HG02884 (cell line): ENCODE measurements at regions not wholly inside any gene's neighbourhood (a gene's known extent, or its start where the extent isn't known, plus 50 kb on each side); places are given as distances from the start of the nearest gene placed in this dataset.

Source experiments
- ATAC-seq: cut with Tn5 transposase; IDR thresholded peaks from one replicate; pipeline ENCODE4 v1.9.1; 2021; ENCODE audit warnings: mild to moderate bottlenecking, moderate library complexity; ENCODE audit not compliant: unreplicated experiment

- no peak for ATAC-seq
These were observed 88.5 kb upstream of the NOCT start for GRCh38 chr4:138927072-138927471.

GRCh38 chr4:138925495-138925894 is 90.1 kb upstream of the NOCT start:
- ATAC-seq: no peak

- ATAC-seq: peak; percentile 81
These were observed 96.3 kb upstream of the NOCT start for GRCh38 chr4:138919094-138919936.

- no peak for ATAC-seq
These were observed 97.3 kb upstream of the NOCT start for GRCh38 chr4:138918169-138918869.

GRCh38 chr4:138916763-138917162 is 98.8 kb upstream of the NOCT start:
- no peak for ATAC-seq

- ATAC-seq: no peak
These were observed 99.8 kb upstream of the NOCT start for GRCh38 chr4:138915756-138916155.

- no peak for ATAC-seq
These were observed 102.8 kb upstream of the NOCT start for GRCh38 chr4:138912704-138913340.

GRCh38 chr4:138911909-138912703 is 103.5 kb upstream of the NOCT start:
- no peak for ATAC-seq

- ATAC-seq: no peak
These were observed 104.7 kb upstream of the NOCT start for GRCh38 chr4:138910914-138911336.

- no peak for ATAC-seq
These were observed 105.2 kb upstream of the NOCT start for GRCh38 chr4:138910195-138910913.

- ATAC-seq: no peak
These were observed 106.0 kb upstream of the NOCT start for GRCh38 chr4:138909587-138909986.

GRCh38 chr4:138908134-138908533 is 107.4 kb upstream of the NOCT start:
- ATAC-seq: no peak

- ATAC-seq: no peak
These were observed 108.4 kb upstream of the NOCT start for GRCh38 chr4:138907174-138907573.

GRCh38 chr4:138904793-138905192 is 110.8 kb upstream of the NOCT start:
- no peak for ATAC-seq

- no peak for ATAC-seq
These were observed 112.4 kb upstream of the NOCT start for GRCh38 chr4:138903185-138903584.

- no peak for ATAC-seq
These were observed 112.9 kb upstream of the NOCT start for GRCh38 chr4:138902705-138903104.

GRCh38 chr4:138901177-138901576 is 114.4 kb upstream of the NOCT start:
- no peak for ATAC-seq

- no peak for ATAC-seq
These were observed 115.6 kb upstream of the NOCT start for GRCh38 chr4:138899999-138900398.

- ATAC-seq: peak; percentile 14
These were observed 117.3 kb upstream of the NOCT start for GRCh38 chr4:138898282-138898681.

GRCh38 chr4:138897811-138898226 is 117.8 kb upstream of the NOCT start:
- peak; percentile 47 for ATAC-seq
